ENCODE measurements at regions not wholly inside any gene's neighbourhood (a gene's known extent, or its start where the extent isn't known, plus 50 kb on each side); places are given as distances from the start of the nearest gene placed in this dataset.

DNA sequence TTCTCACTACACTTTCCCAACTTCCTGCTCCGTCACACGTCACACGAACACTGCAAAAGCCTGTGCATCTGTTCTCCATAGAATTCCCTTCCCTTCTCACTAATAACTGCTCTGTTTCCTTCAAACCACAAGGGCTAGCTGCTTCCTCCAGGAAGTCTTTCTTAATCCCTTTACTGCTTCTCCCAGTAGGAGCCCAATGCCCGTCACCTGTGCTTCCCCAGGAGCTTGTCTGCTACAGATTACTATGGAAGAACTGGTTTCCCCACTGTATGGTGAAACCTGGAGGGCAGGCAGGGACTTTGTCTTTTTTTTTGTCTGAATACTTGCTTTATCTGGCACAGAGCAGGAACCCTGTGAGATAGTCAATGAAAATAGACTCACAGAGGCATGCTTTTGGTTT, 444.7 kb upstream of the MAP3K7 start:
- TF ChIP-seq, protein P1, sequence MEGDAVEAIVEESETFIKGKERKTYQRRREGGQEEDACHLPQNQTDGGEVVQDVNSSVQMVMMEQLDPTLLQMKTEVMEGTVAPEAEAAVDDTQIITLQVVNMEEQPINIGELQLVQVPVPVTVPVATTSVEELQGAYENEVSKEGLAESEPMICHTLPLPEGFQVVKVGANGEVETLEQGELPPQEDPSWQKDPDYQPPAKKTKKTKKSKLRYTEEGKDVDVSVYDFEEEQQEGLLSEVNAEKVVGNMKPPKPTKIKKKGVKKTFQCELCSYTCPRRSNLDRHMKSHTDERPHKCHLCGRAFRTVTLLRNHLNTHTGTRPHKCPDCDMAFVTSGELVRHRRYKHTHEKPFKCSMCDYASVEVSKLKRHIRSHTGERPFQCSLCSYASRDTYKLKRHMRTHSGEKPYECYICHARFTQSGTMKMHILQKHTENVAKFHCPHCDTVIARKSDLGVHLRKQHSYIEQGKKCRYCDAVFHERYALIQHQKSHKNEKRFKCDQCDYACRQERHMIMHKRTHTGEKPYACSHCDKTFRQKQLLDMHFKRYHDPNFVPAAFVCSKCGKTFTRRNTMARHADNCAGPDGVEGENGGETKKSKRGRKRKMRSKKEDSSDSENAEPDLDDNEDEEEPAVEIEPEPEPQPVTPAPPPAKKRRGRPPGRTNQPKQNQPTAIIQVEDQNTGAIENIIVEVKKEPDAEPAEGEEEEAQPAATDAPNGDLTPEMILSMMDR (IDR thresholded peaks at IDR 0.05; ENCODE audit: low read depth, low read length): no peak
- TF ChIP-seq EZH2phosphoT487 (IDR thresholded peaks at IDR 0.05; ENCODE audit: low read depth): no peak

Measured in OCI-LY3 (cell line).